ENCODE measurements at regions not wholly inside any gene's neighbourhood (a gene's known extent, or its start where the extent isn't known, plus 50 kb on each side); places are given as distances from the start of the nearest gene placed in this dataset.

DNA sequence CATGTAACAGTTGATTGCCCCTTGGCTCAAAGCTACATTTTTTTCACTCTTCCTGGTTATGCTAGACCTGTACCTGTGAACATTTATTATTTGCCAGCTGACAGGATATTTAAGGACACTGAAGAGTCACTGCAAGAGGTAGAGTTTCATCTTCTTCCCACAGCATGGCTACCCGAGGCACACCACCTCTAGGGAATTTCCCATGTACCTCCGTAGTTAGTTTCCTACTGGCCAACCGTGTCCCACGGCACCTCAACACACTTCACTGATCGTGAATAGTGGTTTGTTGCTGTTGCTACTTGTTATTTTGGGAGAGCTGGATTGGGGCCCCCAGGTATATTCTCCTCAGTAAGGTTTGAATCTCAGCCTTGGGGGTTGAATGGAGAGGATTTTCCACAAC lies 648.6 kb downstream of the SEMA5A start (continued):
- TF ChIP-seq, protein P1, sequence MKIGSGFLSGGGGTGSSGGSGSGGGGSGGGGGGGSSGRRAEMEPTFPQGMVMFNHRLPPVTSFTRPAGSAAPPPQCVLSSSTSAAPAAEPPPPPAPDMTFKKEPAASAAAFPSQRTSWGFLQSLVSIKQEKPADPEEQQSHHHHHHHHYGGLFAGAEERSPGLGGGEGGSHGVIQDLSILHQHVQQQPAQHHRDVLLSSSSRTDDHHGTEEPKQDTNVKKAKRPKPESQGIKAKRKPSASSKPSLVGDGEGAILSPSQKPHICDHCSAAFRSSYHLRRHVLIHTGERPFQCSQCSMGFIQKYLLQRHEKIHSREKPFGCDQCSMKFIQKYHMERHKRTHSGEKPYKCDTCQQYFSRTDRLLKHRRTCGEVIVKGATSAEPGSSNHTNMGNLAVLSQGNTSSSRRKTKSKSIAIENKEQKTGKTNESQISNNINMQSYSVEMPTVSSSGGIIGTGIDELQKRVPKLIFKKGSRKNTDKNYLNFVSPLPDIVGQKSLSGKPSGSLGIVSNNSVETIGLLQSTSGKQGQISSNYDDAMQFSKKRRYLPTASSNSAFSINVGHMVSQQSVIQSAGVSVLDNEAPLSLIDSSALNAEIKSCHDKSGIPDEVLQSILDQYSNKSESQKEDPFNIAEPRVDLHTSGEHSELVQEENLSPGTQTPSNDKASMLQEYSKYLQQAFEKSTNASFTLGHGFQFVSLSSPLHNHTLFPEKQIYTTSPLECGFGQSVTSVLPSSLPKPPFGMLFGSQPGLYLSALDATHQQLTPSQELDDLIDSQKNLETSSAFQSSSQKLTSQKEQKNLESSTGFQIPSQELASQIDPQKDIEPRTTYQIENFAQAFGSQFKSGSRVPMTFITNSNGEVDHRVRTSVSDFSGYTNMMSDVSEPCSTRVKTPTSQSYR (CRISPR knock-in tag; IDR thresholded peaks at IDR 0.05) = no peak
- TF ChIP-seq NFE2L1 (CRISPR knock-in tag; IDR thresholded peaks at IDR 0.05) = no peak

- Mint-ChIP-seq H3K4me3 (no peak overlapping the region), H3K36me3 (no peaks in the 10 kb centered on the region), H3K27ac (no peak overlapping the region), H3K4me1 (peaks cover 4% of the 10 kb centered on the region; the same call in 1 of the 2 replicates), H3K9me3 (peaks cover 11% of the 10 kb centered on the region), H3K27me3 (ENCODE audit: low read depth) (no peaks in the 10 kb centered on the region)
- CTCF ChIA-PET = no interaction called here
- POLR2A ChIA-PET = no interaction called here
- TF ChIP-seq MYBL2 (CRISPR knock-in tag; IDR thresholded peaks at IDR 0.05) = no peak
- TF ChIP-seq, protein P2, sequence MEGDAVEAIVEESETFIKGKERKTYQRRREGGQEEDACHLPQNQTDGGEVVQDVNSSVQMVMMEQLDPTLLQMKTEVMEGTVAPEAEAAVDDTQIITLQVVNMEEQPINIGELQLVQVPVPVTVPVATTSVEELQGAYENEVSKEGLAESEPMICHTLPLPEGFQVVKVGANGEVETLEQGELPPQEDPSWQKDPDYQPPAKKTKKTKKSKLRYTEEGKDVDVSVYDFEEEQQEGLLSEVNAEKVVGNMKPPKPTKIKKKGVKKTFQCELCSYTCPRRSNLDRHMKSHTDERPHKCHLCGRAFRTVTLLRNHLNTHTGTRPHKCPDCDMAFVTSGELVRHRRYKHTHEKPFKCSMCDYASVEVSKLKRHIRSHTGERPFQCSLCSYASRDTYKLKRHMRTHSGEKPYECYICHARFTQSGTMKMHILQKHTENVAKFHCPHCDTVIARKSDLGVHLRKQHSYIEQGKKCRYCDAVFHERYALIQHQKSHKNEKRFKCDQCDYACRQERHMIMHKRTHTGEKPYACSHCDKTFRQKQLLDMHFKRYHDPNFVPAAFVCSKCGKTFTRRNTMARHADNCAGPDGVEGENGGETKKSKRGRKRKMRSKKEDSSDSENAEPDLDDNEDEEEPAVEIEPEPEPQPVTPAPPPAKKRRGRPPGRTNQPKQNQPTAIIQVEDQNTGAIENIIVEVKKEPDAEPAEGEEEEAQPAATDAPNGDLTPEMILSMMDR (IDR thresholded peaks at IDR 0.05) = no peak
- TF ChIP-seq FOXP1 (CRISPR knock-in tag; IDR thresholded peaks at IDR 0.05; ENCODE audit: borderline replicate concordance) = no peak
- DNase-seq (ENCODE audit: low spot score) (no peak), ATAC-seq (no peak)
These were observed 640.9 kb downstream of the SEMA5A start for GRCh38 chr5:8905021-8905420.

GRCh38 chr5:8906303-8906967 lies 639.4 kb downstream of the SEMA5A start:
- TF ChIP-seq IRF2 (CRISPR knock-in tag; IDR thresholded peaks at IDR 0.05; ENCODE audit: borderline replicate concordance, low read depth) (no peak), PRRX2 (CRISPR knock-in tag; IDR thresholded peaks at IDR 0.05) (no peak), ZBTB21 (CRISPR knock-in tag; IDR thresholded peaks at IDR 0.05; ENCODE audit: borderline replicate concordance) (no peak), HMGA2 (CRISPR knock-in tag; IDR thresholded peaks at IDR 0.05) (no peak), ERG (CRISPR knock-in tag; IDR thresholded peaks at IDR 0.05) (no peak), SP1 (CRISPR knock-in tag; conservative IDR thresholded peaks at IDR 0.05) (no peak)
- H3K4me3 Mint-ChIP-seq = no peak overlapping the region
- H3K4me1 Mint-ChIP-seq = peaks cover 4% of the 10 kb centered on the region; the same call in 1 of the 2 replicates
- H3K9me3 Mint-ChIP-seq = peaks cover 11% of the 10 kb centered on the region
- ChIA-PET CTCF (no interaction called here), POLR2A (no interaction called here)
- no peak for ATAC-seq
- H3K27me3 Mint-ChIP-seq (ENCODE audit: low read depth) = no peaks in the 10 kb centered on the region
- H3K36me3 Mint-ChIP-seq = no peaks in the 10 kb centered on the region
- DNase-seq (ENCODE audit: low spot score) = no peak
- H3K27ac Mint-ChIP-seq = no peak overlapping the region

DNA sequence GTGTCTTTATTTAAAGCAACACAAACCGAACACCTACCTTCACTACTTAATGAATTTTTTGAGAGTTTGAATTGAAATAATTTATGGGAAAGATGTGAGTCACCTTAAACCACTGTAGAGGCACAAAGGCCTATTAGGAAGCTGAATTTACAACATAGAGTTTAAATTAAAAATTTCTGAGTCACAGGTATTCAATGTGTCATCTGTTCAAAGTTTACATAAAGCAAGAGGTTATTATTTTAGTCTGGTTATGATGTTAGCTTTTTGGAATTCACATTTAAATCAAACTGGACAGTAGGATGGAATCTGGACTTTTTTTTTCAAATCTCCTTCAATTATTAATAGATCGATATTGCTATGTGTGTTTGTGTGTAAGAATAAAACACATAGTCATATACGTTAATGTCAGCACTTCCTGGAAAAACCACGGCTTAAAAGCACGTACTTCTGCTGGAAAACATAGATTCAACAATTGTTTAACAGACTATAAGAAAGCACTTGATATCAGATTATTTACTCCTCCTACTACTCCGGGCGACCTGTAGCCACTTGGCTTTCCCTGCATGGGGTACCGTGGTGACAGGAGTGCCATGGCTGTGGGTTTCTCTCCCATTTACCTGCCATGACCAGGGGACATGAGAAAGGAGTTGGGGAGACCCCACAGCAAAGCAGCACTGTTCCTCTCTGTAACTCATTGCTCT lies 638.6 kb downstream of the SEMA5A start:
- Mint-ChIP-seq H3K4me3 (no peak overlapping the region), H3K9me3 (peaks cover 11% of the 10 kb centered on the region), H3K27me3 (ENCODE audit: low read depth) (no peaks in the 10 kb centered on the region), H3K4me1 (peaks cover 4% of the 10 kb centered on the region; the same call in 1 of the 2 replicates), H3K36me3 (no peaks in the 10 kb centered on the region), H3K27ac (no peak overlapping the region)
- ATAC-seq (peak; percentile 29; the same call in 1 of the 2 replicates), DNase-seq (ENCODE audit: low spot score) (no peak)
- ChIA-PET POLR2A (no interaction called here), CTCF (interaction anchor here (0.5 to 1.5 kb wide), 67 partner anchors 8 to 1324 kb away, joined by 3 to 21 read pairs (median 4); no protein-coding TSS in a partner anchor)
- TF ChIP-seq IRF1 (CRISPR knock-in tag; IDR thresholded peaks at IDR 0.05) (no peak), USF2 (CRISPR knock-in tag; IDR thresholded peaks at IDR 0.05) (no peak)
